ENCODE measurements at regions not wholly inside any gene's neighbourhood (a gene's known extent, or its start where the extent isn't known, plus 50 kb on each side); places are given as distances from the start of the nearest gene placed in this dataset.

GRCh38 chr1:55612988-55613387 lies 397.8 kb upstream of the USP24 start:
- FAIRE-seq = no peak
- no peak overlapping the region for H3K27ac ChIP-seq (ENCODE audit: control insufficient read depth, insufficient read depth)
- no peaks in the 10 kb centered on the region; the same call in 2 of the 3 replicates for H3K9me3 ChIP-seq (replicated peaks; ENCODE audit: control insufficient read depth, insufficient read depth, low read length)
- H3K36me3 ChIP-seq (ENCODE audit: control insufficient read depth in 2 of 2, insufficient read depth in 2 of 2, low read length in 1 of 2) = no peaks in the 10 kb centered on the region
- no peaks in the 10 kb centered on the region for H3K79me2 ChIP-seq (ENCODE audit: control insufficient read depth, insufficient read depth, low read length)
- H3K4me2 ChIP-seq (ENCODE audit: control insufficient read depth, insufficient read depth) = no peak overlapping the region
- SMC1A ChIA-PET (ENCODE audit: uncharacterized antibody, unreplicated experiment) = no interaction called here
- H2AFZ ChIP-seq (ENCODE audit: control insufficient read depth, low read depth, low read length) = no peak overlapping the region
- H3K27me3 ChIP-seq (replicated peaks in 1 of 2; ENCODE audit: control insufficient read depth in 2 of 2, insufficient read depth in 2 of 2, low read length in 1 of 2) = no peaks in the 10 kb centered on the region
- no peak overlapping the region for H3K9ac ChIP-seq (ENCODE audit: control insufficient read depth, insufficient read depth, low read length)
- ATAC-seq = no peak
- TF ChIP-seq E2F4 (IDR thresholded peaks at IDR 0.05; ENCODE audit: low read depth, low read length) (no peak), NFYA (IDR thresholded peaks at IDR 0.05; ENCODE audit: borderline replicate concordance, low read depth, low read length) (no peak), NFIC (IDR thresholded peaks at IDR 0.05; ENCODE audit: low read depth, low read length) (no peak), EED (IDR thresholded peaks at IDR 0.05; ENCODE audit: low read depth) (no peak), BRCA1 (IDR thresholded peaks at IDR 0.05; ENCODE audit: low read depth, low read length) (no peak), RCOR1 (conservative IDR thresholded peaks at IDR 0.05; ENCODE audit: low read depth, low read length) (no peak), CBX5 (IDR thresholded peaks at IDR 0.05; ENCODE audit: low read depth) (no peak), ZNF207 (IDR thresholded peaks at IDR 0.05; ENCODE audit: borderline replicate concordance) (no peak), YBX1 (IDR thresholded peaks at IDR 0.05) (no peak), RELA (IDR thresholded peaks at IDR 0.05; ENCODE audit: borderline replicate concordance, partially characterized antibody) (no peak), SP1 (IDR thresholded peaks at IDR 0.05; ENCODE audit: low read depth, low read length) (no peak), RAD51 (IDR thresholded peaks at IDR 0.05) (no peak), POLR2A (IDR thresholded peaks at IDR 0.05; ENCODE audit: low read depth, low read length) (no peak), HCFC1 (IDR thresholded peaks at IDR 0.05; ENCODE audit: low read length) (no peak), NR2F1 (conservative IDR thresholded peaks at IDR 0.05) (no peak), YY1 (IDR thresholded peaks at IDR 0.05; ENCODE audit: low read depth, low read length) (no peak), MYB (IDR thresholded peaks at IDR 0.05; ENCODE audit: borderline replicate concordance, low read depth, low read length) (no peak), BCL11A (IDR thresholded peaks at IDR 0.05; ENCODE audit: low read depth, low read length) (no peak), DPF2 (IDR thresholded peaks at IDR 0.05) (no peak)
- in situ Hi-C loops (cut with MboI) (no loop called here), intact Hi-C loops (cut with micrococcal nuclease; ENCODE audit: unreplicated experiment) (no loop called here)
- CTCF ChIA-PET = no interaction called here
- no peak for DNase-seq (ENCODE audit: low read depth, low spot score)
- no peak overlapping the region for H3K4me3 ChIP-seq
- POLR2A ChIA-PET = no interaction called here
- WGBS (ENCODE audit: insufficient coverage, insufficient replicate concordance, low lambda C conversion rate, missing lambda C conversion rate) = 0% methylated on average over 2 of the region's 2 CpGs
- H4K20me1 ChIP-seq (ENCODE audit: control insufficient read depth, insufficient read depth) = no peaks in the 10 kb centered on the region
- H3K4me1 ChIP-seq (ENCODE audit: control insufficient read depth, insufficient read depth, low read length) = no peaks in the 10 kb centered on the region
- RAD21 ChIA-PET (ENCODE audit: unreplicated experiment) = no interaction called here
- BruUV-seq (replicated peaks) = no TSS peak
